NCI-H2107 treated with DMSO at 0.1 percent for 48 hours (cell line): ENCODE measurements at regions not wholly inside any gene's neighbourhood (a gene's known extent, or its start where the extent isn't known, plus 50 kb on each side); places are given as distances from the start of the nearest gene placed in this dataset.
"Not testable (repeated sequence)": the region's sequence is repeated elsewhere in the genome, so short reads cannot be mapped to it uniquely, and the experiment has no call there.

ENCODE experiments used
- DNase-seq: peaks from one replicate; lab custom pipeline; 2025; ENCODE audit not compliant: unreplicated experiment; lab: John Stamatoyannopoulos, UW

DNA sequence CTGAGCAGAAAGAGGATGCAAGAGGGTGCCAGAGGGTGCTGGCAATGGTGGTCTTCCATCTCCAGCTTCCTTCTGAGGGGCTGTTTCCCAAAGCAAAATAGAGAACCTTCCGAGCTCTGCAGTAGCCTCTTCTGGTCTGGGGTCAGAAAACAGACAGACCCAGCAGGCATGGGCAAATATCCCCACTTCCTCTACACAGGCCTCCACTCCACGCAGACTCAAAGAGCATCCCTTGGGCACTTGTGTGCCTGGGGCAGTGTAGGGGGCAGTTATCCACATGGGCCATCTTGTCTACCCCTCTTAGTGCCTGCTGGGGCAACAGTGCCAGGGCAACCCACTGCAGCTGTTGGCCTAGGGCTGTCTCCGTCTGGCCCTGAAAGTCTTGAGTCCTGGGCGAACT, 231.9 kb downstream of the TTC8 start:
- DNase-seq = no peak

GRCh38 chr14:89058697-89059096, 234.2 kb downstream of the TTC8 start:
- DNase-seq = no peak

GRCh38 chr14:89060191-89060590, 235.7 kb downstream of the TTC8 start:
- no peak for DNase-seq

DNA sequence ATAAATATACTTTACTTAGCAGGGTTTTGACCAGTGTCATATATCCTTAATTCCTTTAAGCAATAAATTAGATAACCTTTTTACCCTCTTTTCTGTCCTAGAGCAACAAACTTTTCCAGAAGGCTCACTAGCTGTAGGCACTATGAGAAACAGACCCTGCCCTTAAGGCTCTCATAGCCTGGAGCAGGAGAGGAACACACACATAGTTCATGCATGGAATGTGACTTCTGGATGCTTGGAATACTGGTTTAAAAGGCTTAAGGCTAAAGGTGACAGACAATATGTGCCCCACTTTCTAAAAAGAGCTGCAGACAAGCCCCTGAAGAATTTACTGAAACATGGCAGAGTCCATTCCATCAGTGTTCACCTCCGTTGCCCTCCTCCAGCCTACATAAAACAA, 237.2 kb downstream of the TTC8 start:
- DNase-seq = no peak

DNA sequence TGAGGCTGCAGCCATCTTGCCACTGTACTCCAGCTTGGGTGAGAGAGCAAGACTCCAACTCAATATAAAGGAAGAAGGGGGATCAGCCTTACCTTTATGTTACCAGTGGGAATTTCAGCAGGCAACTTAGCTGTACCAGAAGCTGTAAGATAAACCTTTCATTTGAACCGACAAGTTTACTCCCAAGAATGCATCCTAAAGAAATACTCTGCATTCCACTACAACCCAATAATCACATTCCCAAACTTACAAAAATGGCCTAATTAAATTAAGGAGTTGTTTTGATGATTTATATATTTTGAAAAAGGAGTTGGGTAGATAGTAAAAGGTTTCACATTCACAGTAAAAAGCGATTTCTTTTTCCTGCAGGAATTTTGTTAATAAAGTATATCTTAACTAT, 241.4 kb downstream of the TTC8 start:
- DNase-seq = no peak

- DNase-seq = no peak
These were observed 243.0 kb downstream of the TTC8 start for GRCh38 chr14:89067293-89067972.

- DNase-seq = no peak
These were observed 253.8 kb downstream of the TTC8 start for GRCh38 chr14:89078021-89078795.

DNA sequence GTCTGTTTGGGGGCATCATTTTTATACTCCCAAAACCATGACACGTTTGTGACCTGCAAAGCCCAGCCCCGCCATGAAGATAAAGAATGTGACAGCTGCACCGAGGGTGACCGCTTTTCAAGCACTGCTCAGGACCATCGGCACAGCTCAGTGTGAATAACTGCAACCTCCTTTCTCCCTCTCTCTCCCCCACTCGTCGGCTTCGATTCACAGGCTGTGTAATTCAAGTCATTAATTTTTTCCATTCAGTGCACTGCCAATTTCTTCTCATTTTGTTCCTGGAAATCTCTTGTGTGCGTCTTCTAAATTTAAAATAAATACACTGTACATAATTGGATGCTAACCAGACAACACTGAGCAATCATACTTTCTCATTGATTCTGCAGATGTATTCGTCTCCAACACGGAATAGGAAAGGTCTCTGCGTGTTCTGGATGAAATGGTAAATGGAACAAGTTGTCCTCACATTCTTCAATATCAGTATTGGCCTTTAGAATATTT, 260.8 kb downstream of the TTC8 start:
- no peak for DNase-seq

- no peak for DNase-seq
These were observed 261.4 kb downstream of the TTC8 start for GRCh38 chr14:89085737-89086382.

GRCh38 chr14:89088530-89088929, 264.1 kb downstream of the TTC8 start:
- no peak for DNase-seq

- no peak for DNase-seq
These were observed 264.9 kb downstream of the TTC8 start for GRCh38 chr14:89089330-89089729.

DNA sequence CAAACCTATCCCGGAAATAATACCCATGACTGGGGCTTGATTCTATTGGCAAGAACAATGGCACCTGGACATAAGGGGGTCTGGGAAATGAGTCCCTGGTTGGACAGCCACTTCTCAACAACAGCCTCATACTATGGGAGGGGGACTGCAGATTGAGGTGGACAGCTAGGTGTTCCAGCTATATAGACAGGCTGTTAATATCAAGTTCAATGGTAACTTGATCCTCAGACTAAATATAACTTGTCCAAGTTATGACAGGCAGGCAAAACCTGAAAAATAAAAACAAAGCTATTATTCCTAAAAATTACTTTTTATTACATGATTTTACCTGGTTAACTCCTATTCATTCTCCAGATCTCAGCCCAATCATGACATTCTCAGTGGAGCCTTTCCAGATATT, 267.3 kb downstream of the TTC8 start:
- no peak for DNase-seq

GRCh38 chr14:89093083-89093730, 268.8 kb downstream of the TTC8 start:
- DNase-seq = no peak

- no peak for DNase-seq
These were observed 270.6 kb downstream of the TTC8 start for GRCh38 chr14:89095036-89095435.

DNA sequence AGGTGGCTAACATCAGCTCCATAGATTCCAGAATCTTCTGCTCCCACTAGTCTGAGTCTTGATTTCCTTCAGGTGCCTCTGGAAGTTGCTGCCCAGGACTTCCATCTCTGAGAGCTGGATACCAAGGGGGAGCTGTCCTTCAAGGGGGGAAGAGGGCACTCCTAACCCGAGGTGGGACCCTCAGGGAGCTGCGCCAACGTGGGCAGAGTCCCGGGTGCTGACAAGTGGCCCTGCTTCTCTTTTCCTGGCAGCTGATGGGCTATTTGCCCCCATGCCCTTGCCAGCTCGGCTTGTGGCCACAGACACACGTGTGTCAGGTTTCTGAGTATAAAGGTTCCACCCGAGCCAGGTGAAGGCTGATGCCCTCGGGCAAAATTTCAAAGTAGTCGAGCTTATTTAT, 272.5 kb downstream of the TTC8 start:
- no peak for DNase-seq

DNA sequence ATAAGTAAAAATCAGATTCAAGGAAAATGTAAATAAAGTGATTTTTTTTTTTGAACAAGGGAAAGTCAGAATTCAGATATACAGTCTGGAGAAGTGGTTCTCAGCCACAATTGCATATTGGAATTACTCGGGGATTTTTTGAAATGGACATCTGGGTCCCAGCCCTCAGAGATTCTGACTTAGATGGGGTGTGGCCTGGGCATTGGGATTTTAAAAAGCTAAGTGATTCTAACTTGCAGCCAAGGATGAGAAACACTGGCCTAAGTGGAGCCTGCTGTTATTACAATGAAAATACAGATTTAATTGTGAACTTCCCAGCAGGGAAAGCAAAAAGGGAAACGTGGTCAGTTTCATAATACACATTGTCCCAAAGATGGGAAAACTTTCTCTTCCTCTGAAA, 273.8 kb downstream of the TTC8 start:
- no peak for DNase-seq

DNA sequence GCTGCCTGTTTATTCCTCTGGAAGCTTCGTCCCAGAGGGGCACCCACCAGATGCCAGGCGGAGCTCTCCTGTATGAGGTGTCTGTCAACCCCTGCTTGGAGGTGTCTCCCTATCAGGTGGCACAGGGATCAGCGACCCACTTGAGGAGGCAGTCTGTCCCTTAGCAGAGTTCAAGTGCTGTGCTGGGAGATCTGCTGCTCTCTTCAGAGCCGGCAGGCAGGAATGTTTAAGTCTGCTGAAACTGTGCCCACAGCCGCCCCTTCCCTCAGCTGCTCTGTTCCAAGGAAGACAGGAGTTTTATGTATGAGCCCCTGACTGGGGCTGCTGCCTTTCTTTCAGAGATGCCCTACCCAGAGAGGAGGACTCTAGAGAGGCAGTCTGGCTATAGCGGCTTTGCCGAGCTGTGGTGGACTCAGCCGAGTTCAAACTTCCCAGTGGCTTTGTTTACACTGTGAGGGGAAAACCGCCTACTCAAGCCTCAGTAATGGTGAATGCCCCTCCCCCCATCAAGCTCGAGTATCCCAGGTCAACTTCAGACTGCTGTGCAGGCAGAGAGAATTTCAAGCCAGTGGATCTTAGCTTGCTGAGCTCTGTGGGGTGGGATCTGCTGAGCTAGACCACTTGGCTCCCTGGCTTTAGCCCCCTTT, 279.8 kb downstream of the TTC8 start:
- not testable (repeated sequence) for DNase-seq

DNA sequence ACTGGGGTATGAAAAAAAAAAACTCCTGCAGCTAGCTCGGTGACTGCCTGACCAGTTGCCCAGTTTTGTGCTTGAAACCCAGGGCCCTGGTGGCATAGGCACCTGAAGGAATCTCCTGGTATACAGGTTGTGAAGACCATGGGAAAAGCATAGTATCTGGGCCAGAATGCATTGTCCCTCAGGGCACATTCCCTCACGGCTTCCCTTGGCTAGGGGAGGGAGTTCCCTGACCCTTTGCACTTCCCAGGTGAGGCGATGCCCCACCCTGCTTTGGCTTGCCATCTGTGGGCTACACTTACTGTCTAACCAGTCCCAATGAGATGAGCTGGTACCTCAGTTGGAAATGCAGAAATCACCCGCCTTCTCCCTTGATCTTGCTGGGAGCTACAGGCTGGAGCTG, 280.4 kb downstream of the TTC8 start:
- DNase-seq = not testable (repeated sequence)
